Naive thymus-derived CD4-positive, alpha-beta T cell (primary cell): ENCODE measurements at regions not wholly inside any gene's neighbourhood (a gene's known extent, or its start where the extent isn't known, plus 50 kb on each side); places are given as distances from the start of the nearest gene placed in this dataset.

Source experiments
- ATAC-seq: fragments of 150-1000 bp; cut with Tn5 transposase; 2 replicates; pipeline ENCODE4 v1.10.0; 2021; ENCODE audit warnings: mild to moderate bottlenecking, moderate library complexity
- CTCF ChIA-PET: fragments of 350-600 bp; sonication (Branson Sonifier 250); formaldehyde crosslinking; loops from one replicate; lab custom pipeline; 2021; ENCODE audit warnings: antibody characterized with exemption; lab: Charles Lee
- POLR2A ChIA-PET: fragments of 350-600 bp; sonication (Branson Sonifier 250); formaldehyde crosslinking; loops from one replicate; lab custom pipeline; 2021; ENCODE audit warnings: antibody characterized with exemption, inconsistent platforms; lab: Charles Lee
- DNase-seq, 9 donors: peaks; one replicate each; pipeline versions ENCODE4 v3.0.0 to v3.0.0-alpha.2; 2020 to 2022; ENCODE audit warnings: mixed read lengths in 1 of 9
- H3K27ac ChIP-seq: one replicate; pipeline ENCODE4 v1.7.0; 2013; ENCODE audit warnings: mild to moderate bottlenecking, low read depth, low read length, moderate library complexity
- H3K27me3 ChIP-seq, 2 donors: one replicate each; pipeline ENCODE4 v1.7.0; 2013; ENCODE audit warnings: low read length in 2 of 2, mild to moderate bottlenecking in 2 of 2, moderate library complexity in 2 of 2; ENCODE audit not compliant: control insufficient read depth in 2 of 2, insufficient read depth in 2 of 2
- H3K36me3 ChIP-seq, 3 experiments: 1 replicate in 2 of 3; 2 replicates in 1 of 3; pipeline ENCODE4 v1.7.0; 2013; ENCODE audit warnings: low read length in 3 of 3, mild to moderate bottlenecking in 3 of 3, moderate library complexity in 1 of 3; ENCODE audit not compliant: insufficient read depth in 3 of 3, control insufficient read depth in 2 of 3
- H3K4me1 ChIP-seq, 2 donors: one replicate each; pipeline ENCODE4 v1.7.0; 2013; ENCODE audit warnings: low read length in 2 of 2, mild to moderate bottlenecking in 2 of 2, moderate library complexity in 1 of 2; ENCODE audit not compliant: control insufficient read depth in 2 of 2, insufficient read depth in 2 of 2
- H3K4me3 ChIP-seq: 2 replicates; pipeline ENCODE4 v1.7.0; 2013; ENCODE audit warnings: mild to moderate bottlenecking, low read length
- H3K9me3 ChIP-seq, 3 experiments: 1 replicate in 2 of 3; 2 replicates in 1 of 3; pipeline ENCODE4 v1.7.0; 2013; ENCODE audit warnings: low read length in 3 of 3; ENCODE audit not compliant: control insufficient read depth in 2 of 3
- H3K27ac Mint-ChIP-seq, 9 donors: one replicate each; pipeline ENCODE4 v1.8.0; 2020 to 2022; ENCODE audit warnings: mixed read lengths in 9 of 9, mild to moderate bottlenecking in 8 of 9, moderate library complexity in 5 of 9, inconsistent platforms in 2 of 9
- H3K27me3 Mint-ChIP-seq, 5 donors: one replicate each; pipeline ENCODE4 v1.8.0; 2021 to 2022; ENCODE audit warnings: mixed read lengths in 5 of 5, mild to moderate bottlenecking in 1 of 5
- H3K36me3 Mint-ChIP-seq, 5 donors: one replicate each; pipeline ENCODE4 v1.8.0; 2020 to 2022; ENCODE audit warnings: mixed read lengths in 5 of 5, mild to moderate bottlenecking in 3 of 5, inconsistent platforms in 1 of 5
- H3K4me1 Mint-ChIP-seq, 7 donors: one replicate each; pipeline ENCODE4 v1.8.0; 2020 to 2022; ENCODE audit warnings: mixed read lengths in 7 of 7, mild to moderate bottlenecking in 3 of 7, inconsistent platforms in 1 of 7
- H3K4me3 Mint-ChIP-seq, 10 donors: one replicate each; pipeline ENCODE4 v1.8.0; 2020 to 2022; ENCODE audit warnings: mild to moderate bottlenecking in 10 of 10, mixed read lengths in 10 of 10, moderate library complexity in 6 of 10, inconsistent platforms in 2 of 10
- H3K9me3 Mint-ChIP-seq, 11 donors: one replicate each; pipeline ENCODE4 v1.8.0; 2020 to 2022; ENCODE audit warnings: mixed read lengths in 11 of 11, mild to moderate bottlenecking in 4 of 11, inconsistent platforms in 1 of 11, moderate library complexity in 1 of 11
- intact Hi-C, 2 donors: fragments of 100-400 bp; cut with micrococcal nuclease; formaldehyde crosslinking; loops; one replicate each; pipeline ENCODE4 v1.15.1; 2023

GRCh38 chr16:54438469-54438868 lies 151.9 kb upstream of the IRX3 start:
- H3K4me1 Mint-ChIP-seq = no peaks in the 10 kb centered on the region
- peaks cover 0 to 18% (median 2%) of the 10 kb centered on the region in 11 donors for H3K9me3 Mint-ChIP-seq
- ATAC-seq (no peak), DNase-seq (no peak)
- H3K36me3 Mint-ChIP-seq = no peaks in the 10 kb centered on the region
- intact Hi-C loops = no loop called here
- CTCF ChIA-PET = no interaction called here
- POLR2A ChIA-PET = no interaction called here
- H3K27ac Mint-ChIP-seq = no peak overlapping the region
- no peak overlapping the region for H3K4me3 ChIP-seq
- H3K27me3 Mint-ChIP-seq = peaks cover 0 to 21% (median 18%) of the 10 kb centered on the region in 5 donors
- no peak overlapping the region for H3K27ac ChIP-seq
- H3K27me3 ChIP-seq = no peaks in the 10 kb centered on the region
- no peaks in the 10 kb centered on the region for H3K9me3 ChIP-seq
- no peak overlapping the region for H3K4me3 Mint-ChIP-seq
- no peaks in the 10 kb centered on the region for H3K4me1 ChIP-seq
- H3K36me3 ChIP-seq = no peaks in the 10 kb centered on the region

GRCh38 chr16:54437921-54438320 lies 151.3 kb upstream of the IRX3 start:
- no peaks in the 10 kb centered on the region for H3K4me1 ChIP-seq
- no peak for DNase-seq
- H3K9me3 ChIP-seq = no peaks in the 10 kb centered on the region
- Mint-ChIP-seq H3K4me1 (no peaks in the 10 kb centered on the region), H3K27ac (no peak overlapping the region), H3K36me3 (no peaks in the 10 kb centered on the region), H3K9me3 (peaks cover 0 to 18% (median 2%) of the 10 kb centered on the region in 11 donors), H3K27me3 (peaks cover 0 to 26% (median 21%) of the 10 kb centered on the region in 5 donors), H3K4me3 (no peak overlapping the region)
- no peak overlapping the region for H3K27ac ChIP-seq
- H3K27me3 ChIP-seq = no peaks in the 10 kb centered on the region
- H3K4me3 ChIP-seq = no peak overlapping the region
- CTCF ChIA-PET = no interaction called here
- POLR2A ChIA-PET = no interaction called here
- intact Hi-C loops = no loop called here
- ATAC-seq = no peak
- no peaks in the 10 kb centered on the region for H3K36me3 ChIP-seq

- no peaks in the 10 kb centered on the region for H3K27me3 ChIP-seq
- Mint-ChIP-seq H3K4me1 (no peaks in the 10 kb centered on the region), H3K4me3 (no peak overlapping the region), H3K9me3 (peaks cover 0 to 18% (median 2%) of the 10 kb centered on the region in 11 donors), H3K36me3 (no peaks in the 10 kb centered on the region), H3K27ac (no peak overlapping the region), H3K27me3 (peaks cover 0 to 32% (median 21%) of the 10 kb centered on the region in 5 donors)
- H3K27ac ChIP-seq = no peak overlapping the region
- no peak overlapping the region for H3K4me3 ChIP-seq
- intact Hi-C loops = no loop called here
- no peak for ATAC-seq
- no peaks in the 10 kb centered on the region for H3K36me3 ChIP-seq
- no peaks in the 10 kb centered on the region for H3K9me3 ChIP-seq
- DNase-seq = no peak
- no peaks in the 10 kb centered on the region for H3K4me1 ChIP-seq
- ChIA-PET CTCF (no interaction called here), POLR2A (no interaction called here)
These were observed 150.8 kb upstream of the IRX3 start for GRCh38 chr16:54437401-54437800.

GRCh38 chr16:54436346-54436745 lies 149.8 kb upstream of the IRX3 start:
- no peak overlapping the region for H3K27ac ChIP-seq
- H3K4me3 ChIP-seq = no peak overlapping the region
- H3K36me3 Mint-ChIP-seq = peaks cover 0 to under 1% (median 0%) of the 10 kb centered on the region in 5 donors
- intact Hi-C loops = no loop called here
- no peaks in the 10 kb centered on the region for H3K4me1 ChIP-seq
- H3K27ac Mint-ChIP-seq = no peak overlapping the region
- H3K9me3 Mint-ChIP-seq = peaks cover 0 to 21% (median 2%) of the 10 kb centered on the region in 11 donors
- no peaks in the 10 kb centered on the region for H3K9me3 ChIP-seq
- no peaks in the 10 kb centered on the region for H3K27me3 ChIP-seq
- ChIA-PET POLR2A (no interaction called here), CTCF (no interaction called here)
- H3K4me1 Mint-ChIP-seq = peaks cover 0 to 2% (median 0%) of the 10 kb centered on the region in 7 donors
- ATAC-seq (no peak), DNase-seq (no peak)
- no peaks in the 10 kb centered on the region for H3K36me3 ChIP-seq
- peaks cover 5 to 35% (median 23%) of the 10 kb centered on the region in 5 donors for H3K27me3 Mint-ChIP-seq
- H3K4me3 Mint-ChIP-seq = no peak overlapping the region

- no peak overlapping the region for H3K27ac Mint-ChIP-seq
- Histone ChIP-seq H3K9me3 (peaks cover 0 to 6% (median 0%) of the 10 kb centered on the region in 3 experiments), H3K27ac (no peak overlapping the region), H3K4me1 (no peaks in the 10 kb centered on the region), H3K36me3 (no peaks in the 10 kb centered on the region), H3K27me3 (no peaks in the 10 kb centered on the region), H3K4me3 (no peak overlapping the region)
- ATAC-seq = no peak
- peaks cover 0 to 5% (median 0%) of the 10 kb centered on the region in 5 donors for H3K36me3 Mint-ChIP-seq
- peaks cover 0 to 9% (median 0%) of the 10 kb centered on the region in 7 donors for H3K4me1 Mint-ChIP-seq
- CTCF ChIA-PET = interaction anchor here (0.7 kb wide), 1 partner anchor 720 kb away, joined by 3 read pairs; no protein-coding TSS in a partner anchor
- H3K9me3 Mint-ChIP-seq = peaks cover 0 to 34% (median 8%) of the 10 kb centered on the region in 11 donors
- DNase-seq = no peak
- POLR2A ChIA-PET = no interaction called here
- peaks cover 20 to 45% (median 36%) of the 10 kb centered on the region in 5 donors for H3K27me3 Mint-ChIP-seq
- no peak overlapping the region for H3K4me3 Mint-ChIP-seq
- intact Hi-C loops = no loop called here
These were observed 148.3 kb upstream of the IRX3 start for GRCh38 chr16:54434859-54435258.

GRCh38 chr16:54432897-54433229 lies 146.3 kb upstream of the IRX3 start:
- no peaks in the 10 kb centered on the region for H3K4me1 ChIP-seq
- no peak overlapping the region for H3K27ac ChIP-seq
- ChIA-PET CTCF (no interaction called here), POLR2A (no interaction called here)
- no peaks in the 10 kb centered on the region for H3K36me3 ChIP-seq
- H3K4me1 Mint-ChIP-seq = peaks cover 0 to 9% (median 0%) of the 10 kb centered on the region in 7 donors
- H3K9me3 ChIP-seq = peaks cover 0 to 9% (median 0%) of the 10 kb centered on the region in 3 experiments
- intact Hi-C loops = no loop called here
- ATAC-seq (no peak), DNase-seq (no peak)
- no peak overlapping the region for H3K4me3 ChIP-seq
- no peaks in the 10 kb centered on the region for H3K27me3 ChIP-seq
- H3K36me3 Mint-ChIP-seq = peaks cover 0 to 9% (median 0%) of the 10 kb centered on the region in 5 donors
- H3K9me3 Mint-ChIP-seq = peaks cover 2 to 36% (median 10%) of the 10 kb centered on the region in 11 donors
- no peak overlapping the region for H3K4me3 Mint-ChIP-seq
- peaks cover 28 to 53% (median 44%) of the 10 kb centered on the region in 5 donors for H3K27me3 Mint-ChIP-seq
- H3K27ac Mint-ChIP-seq = no peak overlapping the region
